ENCODE measurements at regions not wholly inside any gene's neighbourhood (a gene's known extent, or its start where the extent isn't known, plus 50 kb on each side); places are given as distances from the start of the nearest gene placed in this dataset.

GRCh38 chr5:156199045-156199444 lies 127.9 kb upstream of the SGCD start:
- Histone ChIP-seq H3K27ac (no peak overlapping the region), H3K36me3 (no peaks in the 10 kb centered on the region), H3K27me3 (no peaks in the 10 kb centered on the region), H3K4me3 (no peak overlapping the region), H3K9me3 (no peaks in the 10 kb centered on the region), H3K4me1 (peaks cover 0 to 12% (median 0%) of the 10 kb centered on the region in 12 donors)
- DNase-seq: no peak
- WGBS, 4 donors: 81 to 88% (median 83%) methylated on average over 1 of the region's 1 CpG
- no peak for TF ChIP-seq POLR2A (IDR thresholded peaks at IDR 0.05)
- intact Hi-C loops (cut with DNase I): no loop called here
- no peak for ATAC-seq

- no peaks in the 10 kb centered on the region for H3K9me3 ChIP-seq
- 75 to 79% (median 77%) methylated on average over 8 of the region's 8 CpGs for WGBS, 4 donors
- H3K36me3 ChIP-seq: no peaks in the 10 kb centered on the region
- no peak for TF ChIP-seq CTCF (IDR thresholded peaks at IDR 0.05)
- no peak for TF ChIP-seq POLR2A (IDR thresholded peaks at IDR 0.05)
- DNase-seq (no peak), ATAC-seq (no peak)
- H3K27me3 ChIP-seq: no peaks in the 10 kb centered on the region
- peaks cover 0 to 12% (median 0%) of the 10 kb centered on the region in 12 donors for H3K4me1 ChIP-seq
- intact Hi-C loops (cut with DNase I): no loop called here
- H3K27ac ChIP-seq: no peak overlapping the region
- H3K4me3 ChIP-seq: no peak overlapping the region
Observed at GRCh38 chr5:156200938-156201787, 125.8 kb upstream of the SGCD start.

GRCh38 chr5:156201788-156202403 lies 125.1 kb upstream of the SGCD start:
- Histone ChIP-seq H3K4me1 (peaks cover 0 to 12% (median 0%) of the 10 kb centered on the region in 12 donors), H3K9me3 (no peaks in the 10 kb centered on the region), H3K36me3 (no peaks in the 10 kb centered on the region), H3K4me3 (no peak overlapping the region), H3K27ac (no peak overlapping the region), H3K27me3 (no peaks in the 10 kb centered on the region)
- TF ChIP-seq POLR2A (IDR thresholded peaks at IDR 0.05): no peak
- TF ChIP-seq CTCF (IDR thresholded peaks at IDR 0.05): no peak
- ATAC-seq: peak; percentile 41 to 89 (median 65)
- peak in 1 of 5 donors; percentile 46 for DNase-seq
- 23 to 58% (median 55%) methylated on average over 3 of the region's 3 CpGs for WGBS, 4 donors
- intact Hi-C loops (cut with DNase I): no loop called here

GRCh38 chr5:156208271-156208670 lies 118.7 kb upstream of the SGCD start:
- intact Hi-C loops (cut with DNase I): no loop called here
- TF ChIP-seq POLR2A (IDR thresholded peaks at IDR 0.05) (no peak), CTCF (IDR thresholded peaks at IDR 0.05) (no peak)

More at GRCh38 chr5:156208271-156208670, 118.7 kb upstream of the SGCD start:
- H3K27ac ChIP-seq: no peak overlapping the region
- no peaks in the 10 kb centered on the region for H3K4me1 ChIP-seq
- no peak for DNase-seq
- H3K9me3 ChIP-seq: peaks cover 0 to 25% (median 0%) of the 10 kb centered on the region in 12 donors
- H3K27me3 ChIP-seq: no peaks in the 10 kb centered on the region
- ATAC-seq: no peak
- H3K4me3 ChIP-seq: no peak overlapping the region
- H3K36me3 ChIP-seq: no peaks in the 10 kb centered on the region
